Urothelium cell line (cell line): ENCODE measurements at regions not wholly inside any gene's neighbourhood (a gene's known extent, or its start where the extent isn't known, plus 50 kb on each side); places are given as distances from the start of the nearest gene placed in this dataset.
A peak's percentile ranks its signal among the peaks of the same experiment; 100 is the strongest.
"Not testable (repeated sequence)": the region's sequence is repeated elsewhere in the genome, so short reads cannot be mapped to it uniquely, and the experiment has no call there.

Experiments
- DNase-seq: peaks from one replicate; pipeline ENCODE4 v3.0.0; 2011; ENCODE audit warnings: low spot score, mixed read lengths
- FAIRE-seq: peaks from 2 replicates; lab custom pipeline; 2011; peaks lifted over from hg19 to GRCh38; lab: Jason Lieb, UNC

DNA sequence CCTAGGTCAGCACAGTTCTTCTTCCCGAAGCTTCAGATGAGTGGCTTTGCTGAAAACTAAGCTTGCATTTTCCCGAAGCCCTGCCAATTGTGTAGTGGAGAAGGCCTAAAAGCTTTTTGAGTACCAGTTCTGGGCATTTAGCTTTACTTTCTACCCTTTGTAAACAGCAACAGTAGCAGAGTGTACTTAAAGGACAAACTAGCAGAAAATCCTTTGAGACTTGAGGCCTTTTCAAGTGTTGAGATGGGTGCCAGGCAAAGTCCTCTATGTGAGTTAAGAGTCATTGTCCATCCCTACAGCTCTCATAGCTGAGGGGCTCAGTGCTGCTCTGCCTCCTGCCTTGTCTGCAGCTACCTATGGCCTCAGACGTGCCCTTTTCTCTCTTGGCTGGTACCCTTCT, 368.2 kb downstream of the CCSER2 start:
- no peak for DNase-seq
- FAIRE-seq, result no peak

DNA sequence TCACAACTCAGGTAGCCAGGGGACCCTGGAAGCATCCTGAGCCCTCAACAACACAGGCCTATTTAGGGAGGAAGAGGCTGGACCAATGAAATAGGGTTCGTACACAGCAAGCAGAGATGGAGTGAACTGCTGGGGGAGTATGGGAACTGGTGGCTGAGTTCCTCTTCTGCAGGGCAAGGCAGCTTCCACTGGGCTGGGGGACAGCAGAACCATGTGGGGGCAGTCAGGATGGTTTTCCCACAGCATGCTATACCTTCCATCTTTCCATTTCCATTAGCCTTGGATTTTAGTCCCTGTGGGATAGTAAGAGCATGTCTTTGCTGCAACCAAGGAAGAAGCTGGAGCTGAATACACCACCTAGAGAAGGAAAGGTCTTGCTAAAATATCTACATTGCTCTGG, 370.6 kb downstream of the CCSER2 start:
- DNase-seq (no peak), FAIRE-seq (no peak)

DNA sequence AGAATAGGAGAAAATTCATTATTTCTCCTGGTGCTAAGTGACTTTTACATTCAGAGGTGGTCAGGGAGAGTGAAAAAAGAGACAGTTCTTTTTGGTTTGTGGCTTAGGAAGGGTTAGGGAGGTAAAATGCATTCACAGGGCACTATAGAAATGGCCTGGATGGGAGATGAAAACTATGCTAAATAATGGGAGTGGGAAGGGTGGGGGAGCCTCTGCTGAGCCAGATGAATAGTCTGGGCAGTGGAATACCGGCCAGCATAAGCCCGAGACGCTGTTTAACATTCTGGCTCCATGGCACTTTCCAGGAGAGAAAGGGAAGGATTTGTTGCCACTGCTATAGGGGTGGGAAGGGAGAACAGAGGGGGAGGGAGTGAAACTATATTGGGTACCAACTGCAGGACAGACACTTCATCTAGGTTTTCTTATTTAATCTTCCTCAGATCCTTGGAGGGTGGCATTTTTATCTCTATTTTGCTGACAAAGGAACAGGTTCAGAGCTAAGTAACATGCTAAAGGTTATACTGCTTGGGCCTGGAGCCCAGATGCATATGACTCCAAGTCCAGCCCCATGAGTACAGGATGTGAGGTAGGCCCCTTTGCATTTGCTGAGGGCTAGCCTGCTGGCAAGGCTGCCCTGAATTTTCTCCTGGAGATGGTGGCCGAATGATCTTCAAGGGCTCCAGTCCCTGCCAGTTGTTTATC, 372.4 kb downstream of the CCSER2 start:
- FAIRE-seq (no peak), DNase-seq (no peak)

DNA sequence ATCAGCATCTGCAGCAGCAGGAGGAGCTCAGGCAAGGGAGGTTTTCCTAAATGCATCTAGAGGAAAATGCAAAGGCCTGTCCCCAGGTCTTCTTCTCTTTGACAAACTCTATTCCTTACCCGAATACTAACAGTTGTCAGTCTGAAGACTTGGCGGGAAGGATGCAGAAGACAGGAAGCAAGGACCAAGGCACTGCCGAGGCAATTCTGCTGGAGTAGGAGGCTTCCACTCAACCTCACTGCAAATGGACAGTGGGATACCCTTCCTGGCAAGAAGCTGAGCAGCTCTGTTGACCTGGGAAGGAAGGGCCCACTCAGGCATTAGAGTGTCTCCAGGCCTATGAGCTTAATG, 373.0 kb downstream of the CCSER2 start:
- DNase-seq (no peak), FAIRE-seq (no peak)

DNA sequence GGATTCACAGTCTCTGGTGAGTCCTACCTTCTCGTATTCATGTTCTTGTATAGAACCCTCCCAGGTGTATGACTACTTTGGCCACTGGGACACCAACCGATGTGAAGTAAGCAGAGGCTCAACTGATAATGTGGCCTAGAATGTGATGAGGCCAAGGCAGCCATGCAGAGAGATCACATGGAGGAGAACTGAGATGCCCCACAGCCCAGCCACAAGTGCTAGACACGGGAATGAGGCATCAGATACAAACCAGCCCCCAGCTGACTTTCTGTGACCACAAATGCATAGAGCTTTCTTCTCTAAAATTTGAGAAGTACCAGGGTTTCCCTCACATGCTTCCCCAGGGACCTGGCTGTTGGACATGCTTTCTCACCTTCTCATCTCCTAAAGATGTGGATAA, 375.7 kb downstream of the CCSER2 start:
- DNase-seq, result no peak
- FAIRE-seq, result no peak

DNA sequence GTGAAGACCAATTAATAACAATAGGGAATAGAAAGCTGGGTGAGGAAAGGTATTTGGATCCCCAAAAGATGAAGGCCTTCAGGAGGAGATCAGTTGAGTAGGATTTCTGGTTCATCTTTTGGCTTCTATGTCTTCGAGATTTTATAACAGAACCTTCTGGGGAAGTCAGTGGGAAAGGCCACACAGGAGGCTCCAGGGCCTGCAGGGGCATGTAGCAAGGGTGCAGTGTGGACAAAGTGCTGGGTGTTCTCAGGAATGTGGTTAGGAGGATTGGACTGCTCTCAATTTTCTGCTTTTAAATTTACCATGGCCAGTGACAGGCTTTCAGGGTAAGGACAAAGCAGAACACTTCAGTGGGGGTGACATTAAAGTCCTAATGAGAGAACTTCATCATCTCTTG, 378.0 kb downstream of the CCSER2 start:
- DNase-seq, result no peak
- FAIRE-seq, result no peak

DNA sequence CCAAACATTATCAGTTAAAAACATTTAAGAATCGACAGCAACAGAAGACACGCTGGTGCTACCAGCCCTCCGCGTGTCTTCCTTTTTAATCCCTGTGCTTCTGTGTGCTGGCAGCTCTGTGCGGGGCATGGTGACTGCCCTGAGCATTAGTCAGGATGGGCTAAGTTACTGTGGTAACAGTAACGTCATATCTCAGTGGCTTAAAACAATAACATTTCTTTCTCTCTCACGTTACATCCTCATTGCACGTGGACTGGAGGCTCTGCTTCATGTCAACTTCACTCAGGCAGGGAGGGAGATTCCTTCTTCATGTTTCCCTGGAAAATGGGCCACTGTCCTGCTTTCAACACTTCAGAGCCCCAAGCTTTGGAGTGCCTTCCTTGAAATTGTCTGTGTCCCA, 378.5 kb downstream of the CCSER2 start:
- DNase-seq, result peak; percentile 13
- FAIRE-seq, result no peak

DNA sequence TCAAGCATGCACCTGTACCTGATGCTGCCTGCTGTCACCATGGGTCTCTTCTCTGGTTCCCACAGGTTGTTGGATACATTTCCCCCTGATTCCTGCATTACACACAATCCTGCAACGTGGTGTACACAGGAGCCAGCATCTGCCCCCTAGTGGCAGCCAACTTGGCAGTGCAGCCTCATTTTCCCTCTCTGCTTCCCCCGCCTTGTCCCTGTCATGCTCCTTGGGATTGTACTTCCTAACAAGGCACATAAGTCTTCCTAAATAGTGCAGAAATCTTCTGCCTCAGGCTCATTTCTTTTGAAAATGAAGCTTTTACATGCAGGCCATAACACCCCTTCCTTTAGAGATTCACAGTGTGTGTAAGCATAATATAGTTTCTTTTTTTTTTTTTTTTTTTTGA, 387.5 kb downstream of the CCSER2 start:
- DNase-seq (peak; percentile 47), FAIRE-seq (no peak)

DNA sequence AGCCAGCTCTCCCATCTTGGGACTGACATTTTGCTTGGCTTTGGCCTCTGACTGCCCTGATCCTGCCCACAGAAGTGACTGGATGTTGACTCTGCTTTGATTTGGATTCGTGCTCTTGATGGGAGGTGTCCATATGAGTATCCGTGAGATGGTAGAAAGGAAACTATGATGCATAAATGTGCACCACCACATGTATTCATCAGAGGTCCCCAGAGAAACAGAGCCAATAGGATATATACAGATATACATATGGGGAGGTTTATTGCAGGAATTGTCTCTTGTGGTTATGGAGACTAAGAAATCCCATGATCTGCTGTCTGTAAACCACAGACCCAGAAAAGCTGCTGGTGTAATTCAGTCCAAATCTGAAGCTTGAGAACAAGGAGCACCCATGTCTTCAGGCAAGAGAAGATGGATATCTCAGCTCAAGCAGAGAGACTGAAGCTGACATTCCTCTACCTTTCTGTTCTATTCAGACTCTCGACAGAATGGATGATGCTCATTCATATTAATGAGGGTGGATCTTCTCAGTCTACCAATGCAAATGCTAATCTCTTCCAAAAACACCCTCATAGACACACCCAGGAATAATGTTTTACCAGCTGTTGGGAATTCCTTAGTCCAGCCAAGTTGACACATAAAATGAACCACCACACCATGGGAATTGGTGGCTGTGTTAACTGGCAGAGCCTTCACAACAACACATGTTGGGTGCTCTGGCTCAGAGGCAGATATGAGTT, 390.7 kb downstream of the CCSER2 start:
- DNase-seq, result no peak
- no peak for FAIRE-seq

DNA sequence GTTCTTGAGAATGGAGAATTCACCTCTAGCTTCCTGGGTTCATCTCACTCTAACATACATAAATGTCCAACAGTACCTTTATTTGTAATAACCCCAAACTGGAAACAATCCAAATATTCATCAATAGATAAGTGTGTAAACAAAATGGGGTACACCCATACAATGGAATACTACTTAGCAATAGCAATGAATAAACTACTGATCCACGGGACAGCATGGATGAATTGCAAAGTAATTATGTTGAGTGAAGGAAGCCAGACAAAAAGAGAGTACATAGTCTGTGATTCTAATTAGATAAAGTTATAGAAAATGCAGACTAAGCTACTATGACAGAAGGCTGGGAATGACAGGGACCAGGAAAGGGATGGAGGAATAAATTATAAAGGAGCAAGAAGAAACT, 391.3 kb downstream of the CCSER2 start:
- DNase-seq (no peak), FAIRE-seq (no peak)

DNA sequence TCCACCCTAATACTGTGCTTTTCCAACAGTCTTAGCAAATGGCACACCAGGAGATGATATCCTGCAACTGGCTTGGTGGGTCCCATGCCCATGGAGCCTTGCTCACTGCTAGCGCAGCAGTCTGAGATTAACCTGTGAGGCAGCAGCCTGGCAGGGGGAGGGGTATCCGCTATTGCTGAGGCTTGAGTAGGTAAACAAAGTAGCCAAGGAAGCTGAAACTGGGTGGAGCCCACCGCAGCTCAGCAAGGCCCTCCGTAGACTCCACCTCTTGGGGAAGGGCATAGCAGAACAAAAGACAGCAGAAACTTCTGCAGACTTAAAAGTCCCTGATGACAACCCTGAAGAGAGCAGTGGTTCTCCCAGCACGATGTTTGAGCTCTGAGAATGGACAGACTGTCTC, 399.0 kb downstream of the CCSER2 start:
- FAIRE-seq (no peak), DNase-seq (no peak)

DNA sequence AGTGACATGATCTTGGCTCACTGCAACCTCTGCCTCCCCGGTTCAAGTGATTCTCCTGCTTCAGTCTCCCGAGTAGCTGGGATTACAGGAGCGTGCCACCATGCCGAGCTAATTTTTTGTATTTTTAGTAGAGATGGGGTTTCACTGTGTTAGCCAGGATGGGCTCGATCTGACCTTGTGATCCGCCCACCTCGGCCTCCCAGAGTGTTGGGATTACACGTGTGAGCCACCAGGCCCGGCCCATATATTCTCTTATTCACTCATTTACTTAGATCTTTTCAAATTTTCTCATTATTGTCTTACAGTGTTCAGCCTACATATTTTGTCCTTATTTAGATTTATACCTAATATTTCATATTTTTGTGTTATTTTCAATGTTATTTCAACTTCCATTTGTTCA, 410.7 kb downstream of the CCSER2 start:
- not testable (repeated sequence) for DNase-seq, FAIRE-seq

DNA sequence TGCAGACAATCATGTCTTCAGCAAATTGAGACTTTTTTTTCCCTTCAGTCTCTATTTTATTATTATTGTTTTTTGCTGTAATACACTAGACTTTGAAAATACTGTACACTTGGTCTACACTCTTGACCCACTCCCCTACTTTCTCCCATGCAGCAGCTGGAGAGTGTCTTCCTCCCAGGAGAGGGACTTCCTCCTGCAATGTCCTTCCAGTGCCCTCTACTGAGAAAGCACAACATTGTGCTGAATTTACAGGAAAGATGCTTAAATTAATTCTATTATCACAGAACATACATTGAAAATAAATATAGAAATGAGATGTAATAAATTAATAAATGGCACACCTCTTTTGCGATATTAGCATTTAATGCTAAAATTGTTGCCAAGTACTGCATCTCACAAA, 411.3 kb downstream of the CCSER2 start:
- FAIRE-seq (no peak), DNase-seq (no peak)

DNA sequence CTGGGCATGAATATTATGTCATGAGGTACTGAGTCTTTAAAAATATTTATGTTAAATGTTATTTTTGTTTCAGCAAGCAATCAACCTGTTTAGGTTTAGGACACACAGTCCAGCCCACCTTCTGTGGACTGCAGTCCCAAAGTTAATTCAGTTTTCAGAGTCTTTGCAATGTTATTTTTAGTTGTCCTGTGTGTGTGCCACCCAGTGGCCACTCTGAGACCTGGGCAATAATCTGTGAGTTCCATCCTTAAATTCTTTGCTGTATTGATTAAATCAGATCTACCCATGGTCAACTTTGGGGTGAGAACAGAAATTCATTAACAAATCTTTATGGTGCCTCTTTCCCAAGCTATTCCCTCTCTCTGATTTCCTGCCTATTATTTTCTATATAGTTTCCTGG, 415.1 kb downstream of the CCSER2 start:
- DNase-seq, result peak; percentile 20
- no peak for FAIRE-seq

DNA sequence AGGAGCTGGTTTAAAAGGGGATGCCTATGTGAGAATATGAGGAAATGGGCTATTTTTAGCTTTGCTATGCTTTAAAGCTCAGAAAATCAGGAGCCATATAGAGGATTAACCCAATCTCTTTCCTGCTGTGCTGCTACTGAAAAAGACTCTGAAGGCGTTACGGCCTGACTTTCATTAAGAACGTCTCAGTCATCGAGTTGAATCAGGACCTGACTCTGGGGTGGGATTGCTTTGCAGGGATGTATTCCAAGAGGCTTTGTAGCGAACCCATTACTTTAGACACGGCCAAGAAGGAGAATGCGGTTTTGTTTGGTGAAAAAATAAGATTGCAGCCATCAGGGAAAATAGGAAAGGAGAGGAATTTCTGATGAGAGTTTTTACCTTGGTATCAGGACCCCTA, 426.9 kb downstream of the CCSER2 start:
- FAIRE-seq, result no peak
- no peak for DNase-seq

DNA sequence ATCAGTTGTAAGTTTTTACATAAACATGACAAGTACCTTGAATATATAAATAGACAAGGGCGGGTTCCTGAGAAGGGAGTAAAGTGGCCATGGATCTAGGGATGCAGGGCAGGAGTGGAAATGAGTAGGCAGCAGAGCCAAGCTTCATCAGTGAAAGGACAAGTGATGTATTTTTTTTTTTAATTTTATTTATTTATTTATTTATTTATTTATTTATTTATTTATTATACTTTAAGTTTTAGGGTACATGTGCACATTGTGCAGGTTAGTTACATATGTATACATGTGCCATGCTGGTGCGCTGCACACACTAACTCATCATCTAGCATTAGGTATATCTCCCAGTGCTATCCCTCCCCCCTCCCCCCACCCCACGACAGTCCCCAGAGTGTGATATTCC, 428.3 kb downstream of the CCSER2 start:
- DNase-seq, FAIRE-seq: not testable (repeated sequence)

DNA sequence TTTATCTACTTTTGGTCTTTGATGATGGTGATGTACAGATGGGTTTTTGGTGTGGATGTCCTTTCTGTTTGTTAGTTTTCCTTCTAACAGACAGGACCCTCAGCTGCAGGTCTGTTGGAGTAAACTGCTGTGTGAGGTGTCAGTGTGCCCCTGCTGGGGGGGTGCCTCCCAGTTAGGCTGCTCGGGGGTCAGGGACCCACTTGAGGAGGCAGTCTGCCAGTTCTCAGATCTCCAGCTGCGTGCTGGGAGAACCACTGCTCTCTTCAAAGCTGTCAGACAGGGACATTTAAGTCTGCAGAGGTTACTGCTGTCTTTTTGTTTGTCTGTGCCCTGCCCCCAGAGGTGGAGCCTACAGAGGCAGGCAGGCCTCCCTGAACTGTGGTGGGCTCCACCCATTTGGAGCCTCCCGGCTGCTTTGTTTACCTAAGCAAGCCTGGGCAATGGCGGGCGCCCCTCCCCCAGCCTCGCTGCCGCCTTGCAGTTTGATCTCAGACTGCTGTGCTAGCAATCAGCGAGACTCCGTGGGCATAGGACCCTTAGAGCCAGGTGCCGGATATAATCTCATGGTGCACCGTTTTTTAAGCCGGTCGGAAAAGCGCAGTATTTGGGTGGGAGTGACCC, 433.7 kb downstream of the CCSER2 start:
- FAIRE-seq, DNase-seq: not testable (repeated sequence)

DNA sequence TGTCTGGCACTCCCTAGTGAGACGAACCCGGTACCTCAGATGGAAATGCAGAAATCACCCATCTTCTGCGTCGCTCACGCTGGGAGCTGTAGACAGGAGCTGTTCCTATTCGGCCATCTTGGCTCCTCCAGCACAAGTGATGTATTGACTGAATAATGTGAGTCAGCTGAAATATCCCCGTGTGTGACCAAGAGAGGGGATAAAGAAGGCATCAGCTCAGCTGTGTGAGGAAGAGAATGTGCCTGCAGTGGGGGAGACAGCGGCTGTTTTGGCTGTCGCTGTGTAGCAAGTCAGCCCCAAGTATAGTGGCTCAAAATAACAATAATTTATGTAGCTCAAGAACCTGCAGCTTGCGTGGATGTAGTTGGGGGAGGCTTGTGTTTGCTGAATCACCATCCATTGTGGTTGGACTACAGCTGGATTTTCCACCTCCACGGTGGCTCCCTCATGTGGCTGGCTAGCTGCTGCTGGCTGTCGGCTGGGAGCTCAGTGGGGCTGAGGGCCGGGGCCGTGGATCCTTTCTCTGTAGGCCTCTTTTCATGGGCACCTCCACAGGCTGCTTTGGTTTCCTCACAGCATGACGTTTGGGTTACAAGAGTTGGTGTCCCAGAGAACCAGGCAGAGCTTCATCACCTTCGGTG, 434.5 kb downstream of the CCSER2 start:
- DNase-seq, result peak; percentile 13
- no peak for FAIRE-seq

DNA sequence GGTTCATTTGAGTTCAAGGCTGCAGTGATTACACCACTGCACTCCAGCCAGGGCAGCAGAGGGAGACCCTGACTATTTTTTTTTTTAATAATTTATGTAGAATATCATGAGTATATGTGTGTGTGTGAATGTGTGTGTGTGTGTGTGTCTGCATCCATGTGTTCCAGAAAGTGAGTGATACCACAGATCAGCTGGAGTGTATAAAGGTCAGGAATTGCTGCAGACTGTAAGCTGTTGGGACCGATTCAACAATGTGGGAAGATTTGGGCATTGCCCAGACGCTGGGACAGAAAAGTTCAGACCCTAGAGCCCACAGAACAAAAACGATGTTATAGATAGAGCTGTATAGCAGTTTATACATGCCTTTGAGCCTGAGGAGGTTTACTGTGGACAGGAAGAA, 435.6 kb downstream of the CCSER2 start:
- FAIRE-seq, result no peak
- DNase-seq, result no peak

DNA sequence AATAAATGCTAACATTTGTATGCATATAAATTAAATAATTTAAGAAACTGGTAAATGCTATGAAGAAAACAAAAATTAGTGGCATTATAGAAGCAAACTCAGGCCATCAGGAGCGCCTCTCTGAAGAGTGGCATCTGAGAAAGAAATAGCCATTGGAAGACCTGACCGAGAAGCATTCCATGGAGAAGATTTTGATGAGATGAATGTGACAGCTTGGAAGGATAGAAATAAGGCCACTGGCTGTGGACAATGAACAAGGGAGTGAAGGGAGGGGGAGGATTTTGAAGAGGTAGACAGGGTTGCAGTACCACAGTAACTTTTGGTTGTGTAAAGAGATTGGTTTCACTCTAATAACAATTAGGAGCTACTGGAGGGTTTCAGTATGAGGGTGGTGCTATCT, 436.7 kb downstream of the CCSER2 start:
- no peak for DNase-seq
- no peak for FAIRE-seq

DNA sequence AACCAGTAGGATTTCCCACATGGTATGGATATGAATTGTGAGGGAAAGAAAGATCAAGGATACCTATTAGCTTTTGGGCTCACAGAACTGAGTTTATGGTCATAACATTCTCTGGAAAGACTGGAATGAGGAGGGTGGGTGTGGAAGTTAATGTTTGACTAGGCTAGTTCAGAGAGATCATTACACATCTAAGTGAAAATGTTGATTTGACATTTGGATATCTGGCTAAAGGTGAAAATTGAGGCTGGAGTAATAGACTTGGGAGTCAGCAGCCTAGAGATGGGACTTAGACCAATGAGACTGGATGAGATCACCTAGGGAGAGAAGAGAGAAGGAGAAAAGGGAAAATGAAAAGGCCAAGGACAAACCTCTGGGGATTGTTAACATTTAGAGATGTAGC, 437.3 kb downstream of the CCSER2 start:
- no peak for FAIRE-seq

DNA sequence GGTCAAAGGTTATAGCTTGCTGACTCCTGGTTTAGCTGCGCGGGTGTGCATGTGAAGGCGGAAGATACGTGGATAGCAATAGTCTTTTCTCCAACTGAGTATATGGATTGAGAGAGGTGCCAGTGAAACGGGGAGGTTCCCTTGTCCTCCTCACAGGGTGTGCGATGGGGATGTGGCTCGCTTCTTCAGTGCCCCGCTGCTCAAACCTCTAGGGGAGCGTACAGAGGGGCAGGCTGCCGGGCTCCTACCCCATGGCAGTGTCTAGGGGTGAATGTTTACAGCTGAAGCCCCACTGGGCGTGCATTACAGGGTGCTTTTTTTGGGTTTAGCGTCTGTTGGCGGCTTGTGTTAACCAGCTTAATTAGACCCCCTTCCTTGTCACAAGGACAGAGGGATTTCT, 438.5 kb downstream of the CCSER2 start:
- no peak for DNase-seq

More for the DNA sequence above, 437.3 kb downstream of the CCSER2 start:
- no peak for DNase-seq

More for the DNA sequence above, 438.5 kb downstream of the CCSER2 start:
- FAIRE-seq, result no peak
